ENCODE measurements at regions not wholly inside any gene's neighbourhood (a gene's known extent, or its start where the extent isn't known, plus 50 kb on each side); places are given as distances from the start of the nearest gene placed in this dataset.
A peak's percentile ranks its signal among the peaks of the same experiment; 100 is the strongest.

- TF ChIP-seq NCOA2 (CRISPR knock-in tag; IDR thresholded peaks at IDR 0.05): peak; percentile 71
- TF ChIP-seq TCF7L2 (IDR thresholded peaks at IDR 0.05; ENCODE audit: low read depth, low read length): no peak
- peak; percentile 57; the same call in 1 of the 2 replicates for TF ChIP-seq TFAP4 (IDR thresholded peaks at IDR 0.05; ENCODE audit: borderline replicate concordance, low read depth)
- peak; percentile 58 to 67; a peak in 2 of 4 replicates for TF ChIP-seq NR2F1 (CRISPR knock-in tag; IDR thresholded peaks at IDR 0.05)
- no peak for TF ChIP-seq PRDM4 (CRISPR knock-in tag; IDR thresholded peaks at IDR 0.05; ENCODE audit: borderline replicate concordance)
- TF ChIP-seq ZNF792 (CRISPR knock-in tag; IDR thresholded peaks at IDR 0.05): 0 out of 2 replicates have a peak, but pooled peaks have one; percentile 26
- TF ChIP-seq CREB1 (IDR thresholded peaks at IDR 0.05): no peak
- peak; percentile 36; the same call in 1 of the 2 replicates for TF ChIP-seq CREB1 (CRISPR knock-in tag; IDR thresholded peaks at IDR 0.05)
- TF ChIP-seq ZBTB2 (CRISPR knock-in tag; IDR thresholded peaks at IDR 0.05; ENCODE audit: low read depth): no peak
- peak; percentile 49 for TF ChIP-seq SAP130 (CRISPR knock-in tag; IDR thresholded peaks at IDR 0.05; ENCODE audit: low read depth)
- peak; percentile 16; the same call in 1 of the 2 replicates for TF ChIP-seq ZNF501 (CRISPR knock-in tag; IDR thresholded peaks at IDR 0.05)
- TF ChIP-seq ZFP36L1 (CRISPR knock-in tag; IDR thresholded peaks at IDR 0.05): no peak
- peak; percentile 32; the same call in 1 of the 2 replicates for TF ChIP-seq NKX3-1 (CRISPR knock-in tag; IDR thresholded peaks at IDR 0.05)
- TF ChIP-seq RXRB (CRISPR knock-in tag; IDR thresholded peaks at IDR 0.05; ENCODE audit: borderline replicate concordance): peak; percentile 89
- TF ChIP-seq HMG20B (CRISPR knock-in tag; conservative IDR thresholded peaks at IDR 0.05): no peak
- peak; percentile 20 for TF ChIP-seq ZNF407 (CRISPR knock-in tag; IDR thresholded peaks at IDR 0.05; ENCODE audit: not compliant biosample characterization)
Measured at GRCh38 chr1:173122958-173123852, 72.5 kb upstream of the TNFSF18 start (continued).
